Endothelial cell of umbilical vein (primary cell): ENCODE measurements at regions not wholly inside any gene's neighbourhood (a gene's known extent, or its start where the extent isn't known, plus 50 kb on each side); places are given as distances from the start of the nearest gene placed in this dataset.

Experiments used
- BruUV-seq: library from RNA; stranded (reverse); fragments of 400-500 nt; replicated peaks from 2 replicates; lab custom pipeline; 2021; lab: Mats Ljungman, UMichigan
- CTCF ChIA-PET: fragments of 300-600, 350-600 bp; sonication (Branson Sonifier 250); formaldehyde crosslinking; loops from one replicate; lab custom pipeline; 2021; ENCODE audit warnings: antibody characterized with exemption, inconsistent platforms; lab: Charles Lee
- POLR2A ChIA-PET: fragments of 300-600, 350-600 bp; sonication (Branson Sonifier 250); formaldehyde crosslinking; loops from one replicate; lab custom pipeline; 2021; ENCODE audit warnings: antibody characterized with exemption, inconsistent platforms; lab: Charles Lee
- DNase-seq: peaks from one replicate; pipeline ENCODE4 v3.0.0-alpha.2; 2011; ENCODE audit warnings: low read depth, low spot score
- FAIRE-seq: peaks from 2 replicates; lab custom pipeline; 2011; peaks lifted over from hg19 to GRCh38; lab: Jason Lieb, UNC
- H2AFZ ChIP-seq: 2 replicates; pipeline ENCODE4 v1.6.0; 2012; ENCODE audit warnings: low read depth, low read length, control low read depth, inconsistent platforms
- H3K27ac ChIP-seq: 2 replicates; pipeline ENCODE4 v1.5.1; 2011; ENCODE audit warnings: low read depth, mild to moderate bottlenecking, control low read depth, low read length, moderate library complexity; ENCODE audit not compliant: insufficient read depth
- H3K27me3 ChIP-seq, 2 experiments: 2 replicates each; pipeline versions ENCODE4 v1.6.0 to v1.6.1; 2011; ENCODE audit warnings: low read length in 2 of 2, mixed read lengths in 1 of 2; ENCODE audit not compliant: control insufficient read depth in 2 of 2, insufficient read depth in 2 of 2
- H3K36me3 ChIP-seq, 2 experiments: 2 replicates in 1 of 2; 3 replicates in 1 of 2; pipeline ENCODE4 v1.5.1; 2011; ENCODE audit warnings: low read length in 2 of 2, mild to moderate bottlenecking in 1 of 2, moderate library complexity in 1 of 2; ENCODE audit not compliant: control insufficient read depth in 2 of 2, insufficient read depth in 2 of 2; ENCODE audit errors: extremely low read depth in 1 of 2
- H3K4me1 ChIP-seq: 3 replicates; pipeline ENCODE4 v1.5.1; 2011; ENCODE audit warnings: mild to moderate bottlenecking, low read length; ENCODE audit not compliant: control insufficient read depth, insufficient read depth; ENCODE audit errors: extremely low read depth
- H3K4me2 ChIP-seq: 2 replicates; pipeline ENCODE4 v1.6.1; 2011; ENCODE audit warnings: low read length, control low read depth, mixed read lengths; ENCODE audit not compliant: insufficient read depth
- H3K4me3 ChIP-seq, 3 experiments: fragments of 200-600 bp in 1 of 3; sonication (generic), shearing (Covaris generic) in 1 of 3; replicated peaks in 1 of 3; 2 replicates each; pipeline ENCODE4 v1.5.1; 2011 to 2016; ENCODE audit warnings: control low read depth in 3 of 3, low read length in 3 of 3, mild to moderate bottlenecking in 2 of 3, inconsistent platforms in 1 of 3, low read depth in 1 of 3, moderate library complexity in 1 of 3; ENCODE audit not compliant: insufficient read depth in 1 of 3
- H3K79me2 ChIP-seq: 2 replicates; pipeline ENCODE4 v1.6.0; 2012; ENCODE audit warnings: low read length, inconsistent platforms; ENCODE audit not compliant: control insufficient read depth, insufficient read depth
- H3K9ac ChIP-seq: replicated peaks from 2 replicates; pipeline ENCODE3; 2011; ENCODE audit warnings: low read length, control low read depth; ENCODE audit not compliant: insufficient read depth; ENCODE audit errors: extremely low read depth
- H3K9me1 ChIP-seq: replicated peaks from 3 replicates; pipeline ENCODE4 v1.6.0; 2011; ENCODE audit warnings: mild to moderate bottlenecking, low read length; ENCODE audit not compliant: control insufficient read depth, insufficient read depth; ENCODE audit errors: extremely low read depth
- H3K9me3 ChIP-seq: replicated peaks from 2 replicates; pipeline ENCODE4 v1.5.1; 2012; ENCODE audit warnings: low read length, inconsistent platforms; ENCODE audit not compliant: control insufficient read depth, insufficient read depth
- H4K20me1 ChIP-seq: replicated peaks from 2 replicates; pipeline ENCODE3; 2011; ENCODE audit warnings: mild to moderate bottlenecking, low read length; ENCODE audit not compliant: control insufficient read depth, insufficient read depth; ENCODE audit errors: extremely low read depth
- CTCF ChIP-seq, 2 donors: IDR thresholded peaks; 1 replicate in 1 of 2; 2 replicates in 1 of 2; pipeline ENCODE4 v1.5.1; 2011; ENCODE audit warnings: low read length in 2 of 2, mild to moderate bottlenecking in 2 of 2, moderate library complexity in 2 of 2, control low read depth in 1 of 2, inconsistent platforms in 1 of 2, low read depth in 1 of 2; ENCODE audit not compliant: insufficient read depth in 1 of 2; ENCODE audit errors: extremely low read depth in 1 of 2
- EZH2 ChIP-seq: IDR thresholded peaks from 2 replicates; pipeline ENCODE4 v1.6.1; 2012; ENCODE audit warnings: borderline replicate concordance, low read depth, mild to moderate bottlenecking, moderate library complexity, low read length, inconsistent platforms; ENCODE audit not compliant: severe bottlenecking
- FOS ChIP-seq: IDR thresholded peaks from 2 replicates; pipeline ENCODE4 v1.6.1; 2011; ENCODE audit warnings: mild to moderate bottlenecking, low read length, moderate library complexity, borderline replicate concordance; ENCODE audit not compliant: insufficient read depth
- GATA2 ChIP-seq: IDR thresholded peaks from 2 replicates; pipeline ENCODE4 v1.7.0; 2011; ENCODE audit warnings: low read depth, mild to moderate bottlenecking, moderate library complexity, mixed read lengths, low read length; ENCODE audit not compliant: insufficient read length, insufficient read depth
- JUN ChIP-seq: IDR thresholded peaks from 2 replicates; pipeline ENCODE4 v1.6.1; 2011; ENCODE audit warnings: borderline replicate concordance, low read depth; ENCODE audit not compliant: insufficient read length, insufficient read depth
- MYC ChIP-seq: IDR thresholded peaks from one replicate; pipeline ENCODE4 v1.6.1; 2011; ENCODE audit warnings: mild to moderate bottlenecking, low read depth, low read length
- POLR2A ChIP-seq: IDR thresholded peaks from 2 replicates; pipeline ENCODE4 v1.6.1; 2012; ENCODE audit warnings: low read depth, mild to moderate bottlenecking, control low read depth, low read length
- POLR2AphosphoS5 ChIP-seq: IDR thresholded peaks from 2 replicates; pipeline ENCODE4 v1.6.1; 2012; ENCODE audit warnings: low read depth, mild to moderate bottlenecking, control low read depth, low read length, moderate library complexity; ENCODE audit not compliant: insufficient read depth
- dilution Hi-C: fragments of 300-500 bp; cut with MboI; formaldehyde crosslinking; loops from one replicate; pipeline ENCODE4 v1.15.0; 2019; ENCODE audit warnings: low sequenced_read_pairs; ENCODE audit not compliant: extremely low pct_ligation_motif_present
- intact Hi-C: fragments of 100-400 bp; cut with micrococcal nuclease; formaldehyde crosslinking; loops from one replicate; pipeline ENCODE4 v1.10.0; 2022
- TF ChIP-seq, protein P1 (sequence below): IDR thresholded peaks from 2 replicates; pipeline ENCODE4 v1.6.1; 2011; ENCODE audit not compliant: insufficient read depth, insufficient read length

DNA sequence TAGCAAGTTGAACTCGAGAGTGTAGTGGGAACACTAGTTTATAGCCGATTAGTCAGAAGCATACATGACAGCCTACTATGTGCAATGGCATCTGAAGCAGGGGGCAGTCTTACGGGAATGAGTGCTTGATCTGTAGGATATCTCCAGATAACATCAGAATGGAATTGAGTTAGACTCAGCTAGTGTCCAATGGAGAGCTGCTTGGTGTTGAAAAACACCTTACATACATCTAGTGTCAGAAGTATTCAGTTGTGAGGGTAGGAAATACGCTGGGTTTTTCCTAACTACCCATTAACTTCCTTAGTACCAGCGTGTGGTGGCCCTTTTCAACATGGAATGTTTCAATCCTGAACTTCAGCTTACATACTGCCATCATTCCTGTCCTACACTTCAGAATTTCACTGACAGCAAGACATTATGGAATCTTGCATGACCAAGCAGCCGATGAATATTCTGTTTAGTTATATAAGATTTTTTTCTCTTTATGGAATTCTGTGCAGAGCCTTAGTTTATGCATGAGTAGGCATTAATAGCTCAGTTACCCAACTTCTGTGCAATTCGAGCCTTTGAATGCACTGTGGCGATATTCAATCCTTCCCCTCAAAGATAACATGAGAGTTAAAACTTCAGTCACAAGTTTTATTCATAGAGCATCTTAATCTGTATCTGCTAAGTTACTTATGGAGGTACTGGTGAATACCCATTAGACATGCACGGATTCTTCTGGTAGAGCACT is 218.6 kb upstream of the MOCS1 start:
- dilution Hi-C loops (no loop called here), intact Hi-C loops (no loop called here)
- FAIRE-seq (no peak), DNase-seq (no peak)
- BruUV-seq: no TSS peak
- no peak overlapping the region for H3K4me2 ChIP-seq
- no peak overlapping the region for H3K4me3 ChIP-seq
- H3K9me1 ChIP-seq: no peaks in the 10 kb centered on the region
- ChIA-PET CTCF (no interaction called here), POLR2A (no interaction called here)
- peaks cover 2% of the 10 kb centered on the region for H3K9me3 ChIP-seq
- no peak overlapping the region for H2AFZ ChIP-seq
- no peak for TF ChIP-seq CTCF (IDR thresholded peaks at IDR 0.05; ENCODE audit: extremely low read depth in 1 of 2, insufficient read depth in 1 of 2, low read depth in 1 of 2, low read length in 2 of 2)
- TF ChIP-seq EZH2: no peak
- TF ChIP-seq POLR2AphosphoS5: no peak
- no peak for TF ChIP-seq FOS
- TF ChIP-seq, protein P1, sequence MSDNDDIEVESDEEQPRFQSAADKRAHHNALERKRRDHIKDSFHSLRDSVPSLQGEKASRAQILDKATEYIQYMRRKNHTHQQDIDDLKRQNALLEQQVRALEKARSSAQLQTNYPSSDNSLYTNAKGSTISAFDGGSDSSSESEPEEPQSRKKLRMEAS: no peak
- TF ChIP-seq JUN: no peak
- TF ChIP-seq POLR2A: no peak
- no peak for TF ChIP-seq GATA2
- no peak for TF ChIP-seq MYC
- no peak overlapping the region for H3K9ac ChIP-seq
- no peaks in the 10 kb centered on the region for H3K27me3 ChIP-seq
- H3K36me3 ChIP-seq: no peaks in the 10 kb centered on the region
- no peak overlapping the region for H3K27ac ChIP-seq
- H4K20me1 ChIP-seq: no peaks in the 10 kb centered on the region
- no peaks in the 10 kb centered on the region for H3K79me2 ChIP-seq
- H3K4me1 ChIP-seq: no peaks in the 10 kb centered on the region
